SK-N-SH treated with all-trans-retinoic acid at 6 μM for 48 hours (cell line): ENCODE measurements at regions not wholly inside any gene's neighbourhood (a gene's known extent, or its start where the extent isn't known, plus 50 kb on each side); places are given as distances from the start of the nearest gene placed in this dataset.

ENCODE experiments used
- ARNTL ChIP-seq: fragments of 450-650 bp; formaldehyde crosslinking; IDR thresholded peaks from 2 replicates; pipeline ENCODE4 v1.5.0; 2020; ENCODE audit warnings: low read depth, mild to moderate bottlenecking, moderate library complexity, borderline replicate concordance
- GLIS3 ChIP-seq: fragments of 250-450 bp; sonication (Bioruptor Pico); IDR thresholded peaks from 2 replicates; pipeline ENCODE4 v1.5.0; 2020; ENCODE audit warnings: mild to moderate bottlenecking, moderate library complexity
- OSR1 ChIP-seq: fragments of 250-450 bp; sonication (Bioruptor Pico); IDR thresholded peaks from 2 replicates; pipeline ENCODE4 v1.8.0; 2022; ENCODE audit warnings: moderate library complexity, mild to moderate bottlenecking, inconsistent platforms
- POU6F1 ChIP-seq: fragments of 250-450 bp; sonication (Bioruptor Pico); IDR thresholded peaks from 2 replicates; pipeline ENCODE4 v1.8.0; 2021; ENCODE audit warnings: low read depth, mild to moderate bottlenecking, moderate library complexity, borderline replicate concordance
- RARB ChIP-seq: fragments of 250-450 bp; sonication (Bioruptor Pico); IDR thresholded peaks from 2 replicates; pipeline ENCODE4 v1.8.0; 2021; ENCODE audit warnings: mild to moderate bottlenecking, moderate library complexity
- TCF4 ChIP-seq: fragments of 250-450 bp; sonication (Bioruptor Pico); IDR thresholded peaks from 2 replicates; pipeline ENCODE4 v1.8.0; 2021; ENCODE audit warnings: mild to moderate bottlenecking, moderate library complexity, borderline replicate concordance
- TOX ChIP-seq: fragments of 250-450 bp; sonication (Bioruptor Pico); IDR thresholded peaks from 2 replicates; pipeline ENCODE4 v1.8.0; 2021; ENCODE audit warnings: mild to moderate bottlenecking, moderate library complexity, borderline replicate concordance
- TSHZ2 ChIP-seq: fragments of 250-450 bp; sonication (Bioruptor Pico); IDR thresholded peaks from 2 replicates; pipeline ENCODE4 v1.5.0; 2020; ENCODE audit warnings: mild to moderate bottlenecking, moderate library complexity
- ZFP3 ChIP-seq: fragments of 250-450 bp; sonication (Bioruptor Pico); IDR thresholded peaks from 2 replicates; pipeline ENCODE4 v1.5.0; 2020; ENCODE audit warnings: mild to moderate bottlenecking, moderate library complexity
- ZFP30 ChIP-seq: fragments of 450-650 bp; formaldehyde crosslinking; IDR thresholded peaks from 2 replicates; pipeline ENCODE4 v1.5.0; 2022; ENCODE audit warnings: mild to moderate bottlenecking, moderate library complexity
- ZNF8 ChIP-seq: fragments of 450-650 bp; formaldehyde crosslinking; IDR thresholded peaks from 2 replicates; pipeline ENCODE4 v1.5.0; 2020; ENCODE audit warnings: mild to moderate bottlenecking, moderate library complexity
- TF ChIP-seq, protein P1 (sequence below): fragments of 250-450 bp; sonication (Bioruptor Pico); IDR thresholded peaks from 2 replicates; pipeline ENCODE4 v1.5.1; 2021; ENCODE audit warnings: mild to moderate bottlenecking, moderate library complexity
- TF ChIP-seq, protein P2 (sequence below): fragments of 250-450 bp; sonication (Bioruptor Pico); IDR thresholded peaks from 2 replicates; pipeline ENCODE4 v1.5.1; 2020; ENCODE audit warnings: low read depth, mild to moderate bottlenecking, moderate library complexity
- TF ChIP-seq, protein P3 (sequence below): fragments of 250-450 bp; sonication (Bioruptor Pico); IDR thresholded peaks from 2 replicates; pipeline ENCODE4 v1.8.0; 2020; ENCODE audit warnings: mild to moderate bottlenecking, moderate library complexity, borderline replicate concordance

- TF ChIP-seq RARB (CRISPR knock-in tag) (no peak), POU6F1 (CRISPR knock-in tag) (no peak), TOX (no peak), ZNF8 (CRISPR knock-in tag) (no peak), OSR1 (CRISPR knock-in tag) (no peak), ARNTL (no peak), TSHZ2 (CRISPR knock-in tag) (no peak), ZFP30 (CRISPR knock-in tag) (no peak), GLIS3 (CRISPR knock-in tag) (no peak), ZFP3 (CRISPR knock-in tag) (no peak), TCF4 (CRISPR knock-in tag) (no peak)
- TF ChIP-seq, protein P1, sequence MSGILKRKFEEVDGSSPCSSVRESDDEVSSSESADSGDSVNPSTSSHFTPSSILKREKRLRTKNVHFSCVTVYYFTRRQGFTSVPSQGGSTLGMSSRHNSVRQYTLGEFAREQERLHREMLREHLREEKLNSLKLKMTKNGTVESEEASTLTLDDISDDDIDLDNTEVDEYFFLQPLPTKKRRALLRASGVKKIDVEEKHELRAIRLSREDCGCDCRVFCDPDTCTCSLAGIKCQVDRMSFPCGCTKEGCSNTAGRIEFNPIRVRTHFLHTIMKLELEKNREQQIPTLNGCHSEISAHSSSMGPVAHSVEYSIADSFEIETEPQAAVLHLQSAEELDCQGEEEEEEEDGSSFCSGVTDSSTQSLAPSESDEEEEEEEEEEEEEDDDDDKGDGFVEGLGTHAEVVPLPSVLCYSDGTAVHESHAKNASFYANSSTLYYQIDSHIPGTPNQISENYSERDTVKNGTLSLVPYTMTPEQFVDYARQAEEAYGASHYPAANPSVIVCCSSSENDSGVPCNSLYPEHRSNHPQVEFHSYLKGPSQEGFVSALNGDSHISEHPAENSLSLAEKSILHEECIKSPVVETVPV (CRISPR knock-in tag): no peak
- TF ChIP-seq, protein P2, sequence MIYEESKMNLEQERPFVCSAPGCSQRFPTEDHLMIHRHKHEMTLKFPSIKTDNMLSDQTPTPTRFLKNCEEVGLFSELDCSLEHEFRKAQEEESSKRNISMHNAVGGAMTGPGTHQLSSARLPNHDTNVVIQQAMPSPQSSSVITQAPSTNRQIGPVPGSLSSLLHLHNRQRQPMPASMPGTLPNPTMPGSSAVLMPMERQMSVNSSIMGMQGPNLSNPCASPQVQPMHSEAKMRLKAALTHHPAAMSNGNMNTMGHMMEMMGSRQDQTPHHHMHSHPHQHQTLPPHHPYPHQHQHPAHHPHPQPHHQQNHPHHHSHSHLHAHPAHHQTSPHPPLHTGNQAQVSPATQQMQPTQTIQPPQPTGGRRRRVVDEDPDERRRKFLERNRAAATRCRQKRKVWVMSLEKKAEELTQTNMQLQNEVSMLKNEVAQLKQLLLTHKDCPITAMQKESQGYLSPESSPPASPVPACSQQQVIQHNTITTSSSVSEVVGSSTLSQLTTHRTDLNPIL (CRISPR knock-in tag): no peak
- TF ChIP-seq, protein P3, sequence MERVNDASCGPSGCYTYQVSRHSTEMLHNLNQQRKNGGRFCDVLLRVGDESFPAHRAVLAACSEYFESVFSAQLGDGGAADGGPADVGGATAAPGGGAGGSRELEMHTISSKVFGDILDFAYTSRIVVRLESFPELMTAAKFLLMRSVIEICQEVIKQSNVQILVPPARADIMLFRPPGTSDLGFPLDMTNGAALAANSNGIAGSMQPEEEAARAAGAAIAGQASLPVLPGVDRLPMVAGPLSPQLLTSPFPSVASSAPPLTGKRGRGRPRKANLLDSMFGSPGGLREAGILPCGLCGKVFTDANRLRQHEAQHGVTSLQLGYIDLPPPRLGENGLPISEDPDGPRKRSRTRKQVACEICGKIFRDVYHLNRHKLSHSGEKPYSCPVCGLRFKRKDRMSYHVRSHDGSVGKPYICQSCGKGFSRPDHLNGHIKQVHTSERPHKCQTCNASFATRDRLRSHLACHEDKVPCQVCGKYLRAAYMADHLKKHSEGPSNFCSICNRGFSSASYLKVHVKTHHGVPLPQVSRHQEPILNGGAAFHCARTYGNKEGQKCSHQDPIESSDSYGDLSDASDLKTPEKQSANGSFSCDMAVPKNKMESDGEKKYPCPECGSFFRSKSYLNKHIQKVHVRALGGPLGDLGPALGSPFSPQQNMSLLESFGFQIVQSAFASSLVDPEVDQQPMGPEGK (CRISPR knock-in tag): no peak
Measured at GRCh38 chr10:128310971-128311658, 184.9 kb upstream of the MKI67 start.
